ENCODE measurements at regions not wholly inside any gene's neighbourhood (a gene's known extent, or its start where the extent isn't known, plus 50 kb on each side); places are given as distances from the start of the nearest gene placed in this dataset.

DNA sequence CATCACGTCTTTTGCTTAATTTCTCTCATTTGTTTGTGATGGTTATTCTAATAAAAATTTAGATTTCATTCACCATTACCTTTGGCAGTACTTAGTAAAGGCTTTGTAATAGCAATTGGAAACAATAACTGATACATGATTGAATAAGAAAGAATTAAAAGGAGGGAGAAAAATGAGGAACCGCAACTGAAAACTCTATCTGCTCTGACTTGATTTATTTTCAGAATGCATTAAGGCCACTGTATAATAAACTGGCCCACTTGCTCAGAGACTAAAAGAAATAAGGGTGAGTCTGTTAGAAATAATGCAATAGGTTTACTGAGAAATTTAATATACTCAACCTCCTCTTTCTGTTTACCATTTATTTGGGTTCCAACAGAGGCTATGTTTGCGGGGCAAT, 351.5 kb downstream of the TMA16 start:
- TF ChIP-seq, protein P1, sequence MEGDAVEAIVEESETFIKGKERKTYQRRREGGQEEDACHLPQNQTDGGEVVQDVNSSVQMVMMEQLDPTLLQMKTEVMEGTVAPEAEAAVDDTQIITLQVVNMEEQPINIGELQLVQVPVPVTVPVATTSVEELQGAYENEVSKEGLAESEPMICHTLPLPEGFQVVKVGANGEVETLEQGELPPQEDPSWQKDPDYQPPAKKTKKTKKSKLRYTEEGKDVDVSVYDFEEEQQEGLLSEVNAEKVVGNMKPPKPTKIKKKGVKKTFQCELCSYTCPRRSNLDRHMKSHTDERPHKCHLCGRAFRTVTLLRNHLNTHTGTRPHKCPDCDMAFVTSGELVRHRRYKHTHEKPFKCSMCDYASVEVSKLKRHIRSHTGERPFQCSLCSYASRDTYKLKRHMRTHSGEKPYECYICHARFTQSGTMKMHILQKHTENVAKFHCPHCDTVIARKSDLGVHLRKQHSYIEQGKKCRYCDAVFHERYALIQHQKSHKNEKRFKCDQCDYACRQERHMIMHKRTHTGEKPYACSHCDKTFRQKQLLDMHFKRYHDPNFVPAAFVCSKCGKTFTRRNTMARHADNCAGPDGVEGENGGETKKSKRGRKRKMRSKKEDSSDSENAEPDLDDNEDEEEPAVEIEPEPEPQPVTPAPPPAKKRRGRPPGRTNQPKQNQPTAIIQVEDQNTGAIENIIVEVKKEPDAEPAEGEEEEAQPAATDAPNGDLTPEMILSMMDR (conservative IDR thresholded peaks at IDR 0.05; ENCODE audit: low read depth, low read length): no peak
- H3K4me3 ChIP-seq (ENCODE audit: low read depth, low read length): no peak overlapping the region
- no peak for DNase-seq (ENCODE audit: low read depth)

DNA sequence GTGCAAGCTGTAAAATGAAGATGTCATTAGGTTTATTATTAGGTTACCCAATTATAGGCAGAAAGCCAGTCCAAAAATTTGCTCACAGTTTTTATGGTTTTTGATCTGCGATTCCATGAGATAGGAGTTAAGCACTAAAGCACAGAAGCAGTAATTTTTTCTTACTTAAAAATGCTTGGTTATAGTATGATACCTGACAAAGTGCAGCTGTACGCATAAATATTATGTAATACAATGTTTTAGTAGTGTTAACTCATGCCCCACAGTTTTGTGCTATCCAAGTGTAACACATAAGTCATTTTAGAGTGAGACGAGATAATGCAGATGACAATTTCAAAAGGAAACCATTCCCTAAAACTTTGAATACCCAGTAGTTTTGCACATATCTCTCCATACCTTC, 357.8 kb downstream of the TMA16 start:
- no peak overlapping the region for H3K4me3 ChIP-seq (ENCODE audit: low read depth, low read length)
- no peak for DNase-seq (ENCODE audit: low read depth)
- TF ChIP-seq, protein P1 (conservative IDR thresholded peaks at IDR 0.05; ENCODE audit: low read depth, low read length): no peak

DNA sequence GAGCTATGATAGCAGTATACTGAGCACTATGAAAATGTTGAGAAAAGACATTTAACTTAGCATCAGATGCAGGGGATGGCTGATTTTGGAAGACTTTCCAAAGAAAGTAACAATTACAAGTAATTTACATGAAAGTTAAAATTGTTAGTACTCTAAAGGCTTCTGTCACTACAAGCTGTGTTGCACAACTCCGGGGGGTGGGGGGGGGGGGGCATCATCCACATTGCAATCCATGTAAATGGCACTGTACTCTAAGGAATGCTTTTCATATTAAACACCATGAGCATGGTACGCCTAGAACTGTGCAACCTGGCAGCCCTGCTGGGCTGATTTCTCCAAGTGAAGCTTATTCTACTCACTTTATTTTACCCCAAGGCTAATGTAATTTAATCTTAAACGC, 363.4 kb downstream of the TMA16 start:
- no peak overlapping the region for H3K4me3 ChIP-seq (ENCODE audit: low read depth, low read length)
- TF ChIP-seq, protein P1 (conservative IDR thresholded peaks at IDR 0.05; ENCODE audit: low read depth, low read length): no peak
- DNase-seq (ENCODE audit: low read depth): no peak

DNA sequence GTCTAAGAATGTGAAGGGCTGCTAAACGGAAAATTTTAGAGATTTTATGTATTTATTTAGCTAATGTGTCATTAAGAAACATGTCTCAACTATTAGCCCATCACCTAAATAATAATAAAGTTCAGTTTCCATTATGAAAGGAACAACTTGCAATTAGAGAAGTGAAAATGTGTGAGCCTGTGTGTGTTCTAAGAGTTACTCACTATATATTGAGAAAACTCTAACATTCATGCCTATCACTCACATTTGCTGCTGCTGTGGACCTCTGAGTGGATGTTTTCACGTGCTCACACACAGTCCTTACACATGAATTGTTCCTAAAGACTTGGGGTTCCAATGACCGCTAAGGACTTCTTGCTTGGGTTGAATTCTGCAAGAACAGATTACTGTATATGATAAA, 364.0 kb downstream of the TMA16 start:
- H3K4me3 ChIP-seq (ENCODE audit: low read depth, low read length): no peak overlapping the region
- TF ChIP-seq, protein P1 (conservative IDR thresholded peaks at IDR 0.05; ENCODE audit: low read depth, low read length): no peak
- DNase-seq (ENCODE audit: low read depth): no peak

DNA sequence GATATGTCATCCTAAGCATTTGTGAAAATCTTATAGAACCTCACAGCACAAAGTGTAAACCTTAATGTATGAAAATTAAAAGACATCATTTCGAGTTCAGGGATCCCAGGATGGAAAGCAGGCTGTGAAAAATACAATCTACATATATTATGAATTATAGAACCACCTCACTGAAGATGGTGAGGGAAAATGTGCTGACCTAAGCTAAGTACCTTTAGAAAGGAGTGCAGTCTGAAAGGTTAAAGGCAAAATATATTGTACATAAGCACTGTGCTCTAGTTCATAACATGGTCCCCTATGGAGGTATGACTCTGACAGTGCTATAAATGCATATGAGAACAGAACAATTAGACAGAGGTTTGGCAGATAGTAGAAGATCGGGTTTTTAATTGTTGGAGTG, 368.6 kb downstream of the TMA16 start:
- TF ChIP-seq, protein P1 (conservative IDR thresholded peaks at IDR 0.05; ENCODE audit: low read depth, low read length): no peak
- no peak for DNase-seq (ENCODE audit: low read depth)
- H3K4me3 ChIP-seq (ENCODE audit: low read depth, low read length): no peak overlapping the region

DNA sequence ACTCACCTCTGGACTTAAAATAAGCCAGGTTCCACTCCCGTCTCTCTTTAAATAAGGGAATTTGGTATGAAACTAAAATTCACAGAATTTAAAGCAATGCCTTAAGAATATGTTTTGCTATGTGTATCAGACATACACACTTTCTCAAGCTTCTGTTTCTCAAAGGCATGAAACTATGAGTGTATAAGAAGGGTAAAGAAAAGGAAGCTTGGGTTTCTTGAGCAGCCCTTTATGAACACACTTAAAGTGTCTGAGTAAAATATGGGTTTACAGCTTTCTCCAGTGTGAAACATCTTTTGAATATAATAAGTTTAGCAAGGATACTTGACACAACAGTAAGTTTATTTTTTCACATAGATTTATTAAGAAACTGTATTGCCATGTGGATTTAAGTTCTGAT, 370.5 kb downstream of the TMA16 start:
- H3K4me3 ChIP-seq (ENCODE audit: low read depth, low read length): no peak overlapping the region
- no peak for DNase-seq (ENCODE audit: low read depth)
- TF ChIP-seq, protein P1 (conservative IDR thresholded peaks at IDR 0.05; ENCODE audit: low read depth, low read length): no peak

DNA sequence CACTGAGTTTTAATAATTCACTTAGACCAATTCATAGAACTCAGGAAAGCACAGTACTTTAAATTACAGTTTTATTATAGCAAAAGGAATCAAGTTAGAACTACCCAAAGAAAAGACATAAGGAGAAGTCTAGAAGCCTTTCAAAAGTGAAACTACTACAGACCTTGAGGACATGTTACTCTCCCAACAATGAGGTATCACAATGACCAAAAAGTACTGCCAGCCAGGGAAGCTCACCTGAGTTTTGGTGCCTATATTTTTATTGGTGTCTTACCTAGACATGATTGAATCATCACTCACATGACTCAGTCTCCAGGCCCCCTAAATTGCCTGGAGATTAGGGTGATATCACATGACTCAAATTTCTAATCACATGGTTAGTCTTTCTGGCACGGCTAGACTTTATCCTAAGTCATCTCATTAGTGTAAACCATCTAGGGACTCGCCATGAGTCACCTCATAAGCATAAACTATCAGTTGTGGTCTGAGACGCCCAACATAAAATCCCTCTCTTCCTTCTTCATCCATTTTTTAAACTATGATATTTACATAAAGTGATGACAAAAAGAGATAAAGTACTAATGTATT, 372.3 kb downstream of the TMA16 start:
- TF ChIP-seq, protein P1 (conservative IDR thresholded peaks at IDR 0.05; ENCODE audit: low read depth, low read length): no peak
- no peak for DNase-seq (ENCODE audit: low read depth)

More for the DNA sequence above, 372.3 kb downstream of the TMA16 start:
- no peak overlapping the region for H3K4me3 ChIP-seq (ENCODE audit: low read depth, low read length)
